GM23338 (cell line): ENCODE measurements at regions not wholly inside any gene's neighbourhood (a gene's known extent, or its start where the extent isn't known, plus 50 kb on each side); places are given as distances from the start of the nearest gene placed in this dataset.

Source experiments
- ATAC-seq: fragments of 200-7000 bp; cut with Tn5 transposase; 3 replicates; pipeline ENCODE4 v1.9.1; 2020
- DNase-seq: peaks from one replicate; pipeline ENCODE4 v3.0.0-alpha.2; 2015; ENCODE audit warnings: low spot score
- H2AFZ ChIP-seq: fragments of 200-600 bp; sonication (generic); 2 replicates; pipeline ENCODE4 v1.8.0; 2016; ENCODE audit warnings: antibody characterized with exemption, mild to moderate bottlenecking, moderate library complexity
- H3F3A ChIP-seq: fragments of 200-600 bp; sonication (generic); replicated peaks from 2 replicates; pipeline ENCODE4 v1.8.0; 2017; ENCODE audit warnings: antibody characterized with exemption, mixed run types, low read depth
- H3K27ac ChIP-seq: fragments of 200-600 bp; sonication (generic); 2 replicates; pipeline ENCODE4 v1.6.1; 2016; ENCODE audit warnings: low read depth
- H3K27me3 ChIP-seq: fragments of 200-600 bp; sonication (generic); 2 replicates; pipeline ENCODE4 v1.8.0; 2016; ENCODE audit warnings: mild to moderate bottlenecking, mixed run types, moderate library complexity; ENCODE audit not compliant: insufficient read depth
- H3K36me3 ChIP-seq: fragments of 200-600 bp; sonication (generic); 2 replicates; pipeline ENCODE4 v1.8.0; 2016; ENCODE audit warnings: mild to moderate bottlenecking; ENCODE audit not compliant: insufficient read depth
- H3K4me1 ChIP-seq: fragments of 200-600 bp; sonication (generic); 2 replicates; pipeline ENCODE4 v1.8.0; 2016; ENCODE audit warnings: mild to moderate bottlenecking, moderate library complexity; ENCODE audit not compliant: insufficient read depth
- H3K4me2 ChIP-seq: fragments of 200-600 bp; sonication (generic); 2 replicates; pipeline ENCODE4 v1.7.1; 2017; ENCODE audit warnings: mixed run types
- H3K4me3 ChIP-seq: fragments of 200-600 bp; sonication (generic); 2 replicates; pipeline ENCODE4 v1.6.1; 2016; ENCODE audit warnings: mixed run types
- H3K79me2 ChIP-seq: fragments of 200-600 bp; sonication (generic); replicated peaks from 2 replicates; pipeline ENCODE4 v1.8.0; 2017; ENCODE audit warnings: mild to moderate bottlenecking; ENCODE audit not compliant: insufficient read depth
- H3K9me2 ChIP-seq: fragments of 200-600 bp; sonication (generic); 2 replicates; pipeline ENCODE4 v1.8.0; 2017; ENCODE audit not compliant: insufficient read depth
- H4K20me1 ChIP-seq: fragments of 200-600 bp; sonication (generic); replicated peaks from 2 replicates; pipeline ENCODE4 v1.8.0; 2017; ENCODE audit warnings: mild to moderate bottlenecking; ENCODE audit not compliant: insufficient read depth
- H3K27ac Mint-ChIP-seq: 2 replicates; pipeline ENCODE4 v1.8.0; 2020; ENCODE audit warnings: inconsistent platforms, mild to moderate bottlenecking, moderate library complexity, mixed read lengths
- H3K27me3 Mint-ChIP-seq: 3 replicates; pipeline ENCODE4 v1.8.0; 2022; ENCODE audit warnings: low read depth, mild to moderate bottlenecking, moderate library complexity, mixed read lengths, inconsistent platforms; ENCODE audit not compliant: insufficient read depth, poor library complexity
- H3K36me3 Mint-ChIP-seq: 3 replicates; pipeline ENCODE4 v1.8.0; 2021; ENCODE audit warnings: low read depth, mild to moderate bottlenecking, inconsistent platforms, moderate library complexity, mixed read lengths
- H3K4me1 Mint-ChIP-seq: 3 replicates; pipeline ENCODE4 v1.8.0; 2020; ENCODE audit warnings: mild to moderate bottlenecking, inconsistent platforms, mixed read lengths
- H3K4me3 Mint-ChIP-seq: 3 replicates; pipeline ENCODE4 v1.8.0; 2021; ENCODE audit warnings: moderate library complexity, mild to moderate bottlenecking, inconsistent platforms, mixed read lengths
- H3K9me3 Mint-ChIP-seq: 3 replicates; pipeline ENCODE4 v1.8.0; 2020; ENCODE audit warnings: moderate library complexity, mild to moderate bottlenecking, inconsistent platforms, mixed read lengths
- CREB1 ChIP-seq: fragments of 250-450 bp; sonication (Bioruptor Pico); IDR thresholded peaks from 2 replicates; pipeline ENCODE4 v1.5.0; 2020; ENCODE audit warnings: low read depth, mild to moderate bottlenecking, moderate library complexity
- NANOG ChIP-seq: IDR thresholded peaks from 2 replicates; pipeline ENCODE4 v1.6.1; 2016; ENCODE audit warnings: antibody characterized with exemption, borderline replicate concordance
- POLR2AphosphoS5 ChIP-seq: IDR thresholded peaks from 2 replicates; pipeline ENCODE4 v1.6.1; 2016; ENCODE audit warnings: antibody characterized with exemption, low read depth
- REST ChIP-seq: IDR thresholded peaks from one replicate; pipeline ENCODE4 v1.6.1; 2018; ENCODE audit warnings: antibody characterized with exemption; ENCODE audit not compliant: unreplicated experiment
- STAT1 ChIP-seq: IDR thresholded peaks from one replicate; pipeline ENCODE4 v1.6.1; 2016; ENCODE audit warnings: antibody characterized with exemption; ENCODE audit not compliant: unreplicated experiment
- ZNF114 ChIP-seq: fragments of 250-450 bp; sonication (Bioruptor Pico); IDR thresholded peaks from 2 replicates; pipeline ENCODE4 v1.5.0; 2020; ENCODE audit warnings: mild to moderate bottlenecking, moderate library complexity
- ZNF331 ChIP-seq: fragments of 250-450 bp; sonication (Bioruptor Pico); IDR thresholded peaks from 2 replicates; pipeline ENCODE4 v1.5.0; 2020; ENCODE audit warnings: low read depth, mild to moderate bottlenecking, moderate library complexity
- ZNF462 ChIP-seq: fragments of 250-450 bp; sonication (Bioruptor Pico); IDR thresholded peaks from 2 replicates; pipeline ENCODE4 v1.5.0; 2020; ENCODE audit warnings: mild to moderate bottlenecking, moderate library complexity
- TF ChIP-seq, protein P1 (sequence below): IDR thresholded peaks from 2 replicates; pipeline ENCODE4 v1.6.1; 2016; ENCODE audit warnings: antibody characterized with exemption
- TF ChIP-seq, protein P2 (sequence below), 2 experiments: fragments of 200-600 bp in 1 of 2; sonication (generic) in 1 of 2; conservative IDR thresholded peaks; 2 replicates each; pipeline versions ENCODE4 v1.5.1 to v1.6.1; 2016 to 2017; ENCODE audit warnings: antibody characterized with exemption in 2 of 2, low read depth in 2 of 2, mild to moderate bottlenecking in 2 of 2, moderate library complexity in 1 of 2

DNA sequence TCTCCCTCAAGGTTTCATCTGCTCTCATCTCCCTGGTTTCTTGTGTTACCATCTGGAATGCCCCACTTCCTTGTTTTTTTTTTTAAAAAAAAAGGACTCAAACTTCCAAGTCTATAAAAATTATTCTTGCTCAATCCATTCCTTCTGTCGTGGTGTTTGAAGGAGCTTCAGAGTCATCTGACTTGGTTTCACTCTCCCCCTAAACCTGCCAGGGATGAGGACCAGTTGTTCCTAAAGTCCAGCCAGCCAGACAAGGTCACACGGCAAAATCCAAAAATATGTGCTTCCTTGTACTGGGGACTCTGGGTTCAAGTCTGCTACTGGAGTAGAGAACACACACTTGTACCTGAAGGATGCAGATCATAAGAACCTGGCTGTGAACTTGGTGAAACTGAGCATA lies 84.5 kb upstream of the GPM6B start (continued):
- TF ChIP-seq, protein P1, sequence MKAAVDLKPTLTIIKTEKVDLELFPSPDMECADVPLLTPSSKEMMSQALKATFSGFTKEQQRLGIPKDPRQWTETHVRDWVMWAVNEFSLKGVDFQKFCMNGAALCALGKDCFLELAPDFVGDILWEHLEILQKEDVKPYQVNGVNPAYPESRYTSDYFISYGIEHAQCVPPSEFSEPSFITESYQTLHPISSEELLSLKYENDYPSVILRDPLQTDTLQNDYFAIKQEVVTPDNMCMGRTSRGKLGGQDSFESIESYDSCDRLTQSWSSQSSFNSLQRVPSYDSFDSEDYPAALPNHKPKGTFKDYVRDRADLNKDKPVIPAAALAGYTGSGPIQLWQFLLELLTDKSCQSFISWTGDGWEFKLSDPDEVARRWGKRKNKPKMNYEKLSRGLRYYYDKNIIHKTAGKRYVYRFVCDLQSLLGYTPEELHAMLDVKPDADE, result no peak

DNA sequence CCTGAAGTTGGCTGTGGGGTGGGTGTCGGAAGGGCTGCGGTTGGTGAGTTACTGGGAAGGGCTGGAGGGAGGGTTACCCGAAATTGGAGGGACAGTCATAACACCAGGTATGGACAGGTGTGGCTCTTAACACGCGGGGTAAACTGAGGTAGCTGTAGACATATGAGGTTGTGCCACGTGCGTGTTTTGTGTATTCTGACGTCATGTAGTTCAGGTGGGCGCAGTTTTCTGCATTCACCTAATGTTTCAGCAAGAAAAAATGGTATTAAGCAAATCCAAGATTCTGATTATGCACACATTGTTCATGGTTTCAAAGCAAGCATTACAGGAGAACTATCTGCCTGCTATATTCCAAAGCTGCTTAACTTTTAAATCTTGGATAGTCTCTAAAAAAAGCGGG lies 83.5 kb upstream of the GPM6B start:
- Histone ChIP-seq H3K4me2 (no peak overlapping the region), H3K27ac (no peak overlapping the region), H3K4me3 (no peak overlapping the region), H3K27me3 (no peaks in the 10 kb centered on the region), H3K4me1 (peaks cover 11% of the 10 kb centered on the region), H3K36me3 (no peaks in the 10 kb centered on the region), H3K9me2 (no peaks in the 10 kb centered on the region; the same call in 1 of the 2 replicates), H2AFZ (no peak overlapping the region), H4K20me1 (no peaks in the 10 kb centered on the region), H3K79me2 (peaks cover 72% of the 10 kb centered on the region), H3F3A (no peaks in the 10 kb centered on the region)
- TF ChIP-seq ZNF462 (CRISPR knock-in tag) (no peak), REST (no peak), STAT1 (no peak), NANOG (no peak), POLR2AphosphoS5 (no peak), ZNF331 (CRISPR knock-in tag) (no peak), ZNF114 (CRISPR knock-in tag) (no peak), CREB1 (no peak)
- TF ChIP-seq, protein P2, sequence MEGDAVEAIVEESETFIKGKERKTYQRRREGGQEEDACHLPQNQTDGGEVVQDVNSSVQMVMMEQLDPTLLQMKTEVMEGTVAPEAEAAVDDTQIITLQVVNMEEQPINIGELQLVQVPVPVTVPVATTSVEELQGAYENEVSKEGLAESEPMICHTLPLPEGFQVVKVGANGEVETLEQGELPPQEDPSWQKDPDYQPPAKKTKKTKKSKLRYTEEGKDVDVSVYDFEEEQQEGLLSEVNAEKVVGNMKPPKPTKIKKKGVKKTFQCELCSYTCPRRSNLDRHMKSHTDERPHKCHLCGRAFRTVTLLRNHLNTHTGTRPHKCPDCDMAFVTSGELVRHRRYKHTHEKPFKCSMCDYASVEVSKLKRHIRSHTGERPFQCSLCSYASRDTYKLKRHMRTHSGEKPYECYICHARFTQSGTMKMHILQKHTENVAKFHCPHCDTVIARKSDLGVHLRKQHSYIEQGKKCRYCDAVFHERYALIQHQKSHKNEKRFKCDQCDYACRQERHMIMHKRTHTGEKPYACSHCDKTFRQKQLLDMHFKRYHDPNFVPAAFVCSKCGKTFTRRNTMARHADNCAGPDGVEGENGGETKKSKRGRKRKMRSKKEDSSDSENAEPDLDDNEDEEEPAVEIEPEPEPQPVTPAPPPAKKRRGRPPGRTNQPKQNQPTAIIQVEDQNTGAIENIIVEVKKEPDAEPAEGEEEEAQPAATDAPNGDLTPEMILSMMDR (conservative IDR thresholded peaks at IDR 0.05; ENCODE audit: low read depth in 2 of 2), result no peak
- Mint-ChIP-seq H3K9me3 (no peaks in the 10 kb centered on the region), H3K4me3 (no peak overlapping the region), H3K36me3 (peaks cover 16% of the 10 kb centered on the region; the same call in 2 of the 3 replicates), H3K27me3 (no peaks in the 10 kb centered on the region), H3K4me1 (peaks cover 20% of the 10 kb centered on the region), H3K27ac (no peak overlapping the region)
- DNase-seq (no peak), ATAC-seq (no peak)
